ENCODE measurements at regions not wholly inside any gene's neighbourhood (a gene's known extent, or its start where the extent isn't known, plus 50 kb on each side); places are given as distances from the start of the nearest gene placed in this dataset.

DNA sequence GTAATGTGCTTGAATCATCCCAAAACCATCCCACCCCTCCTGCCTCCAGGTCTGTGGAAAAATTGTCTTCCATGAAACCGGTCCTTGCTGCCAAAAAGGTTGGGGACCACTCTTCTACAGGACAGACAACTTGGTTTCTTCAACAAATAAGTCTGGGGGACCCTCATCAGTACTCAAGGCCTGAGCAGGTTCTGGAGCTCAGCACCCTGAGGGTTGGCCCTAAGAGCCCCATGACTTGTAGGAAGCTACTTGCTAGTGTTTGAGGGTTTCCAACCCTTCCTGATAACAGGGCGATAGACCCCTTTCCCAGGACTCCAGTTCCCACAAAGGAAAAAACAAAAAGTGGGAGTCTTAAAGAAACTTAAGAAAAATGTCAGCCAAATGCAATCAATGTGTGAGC lies 52.9 kb upstream of the SLCO2A1 start:
- H3K27ac ChIP-seq = no peak overlapping the region
- H3K4me1 ChIP-seq (replicated peaks in 1 of 2) = no peaks in the 10 kb centered on the region
- H3K9me3 ChIP-seq (replicated peaks in 1 of 3) = no peaks in the 10 kb centered on the region
- 62 to 87% (median 84%) methylated on average over 2 of the region's 2 CpGs for WGBS, 4 donors
- DNase-seq = no peak
- no peak for TF ChIP-seq POLR2A (IDR thresholded peaks at IDR 0.05)
- TF ChIP-seq, protein P1, sequence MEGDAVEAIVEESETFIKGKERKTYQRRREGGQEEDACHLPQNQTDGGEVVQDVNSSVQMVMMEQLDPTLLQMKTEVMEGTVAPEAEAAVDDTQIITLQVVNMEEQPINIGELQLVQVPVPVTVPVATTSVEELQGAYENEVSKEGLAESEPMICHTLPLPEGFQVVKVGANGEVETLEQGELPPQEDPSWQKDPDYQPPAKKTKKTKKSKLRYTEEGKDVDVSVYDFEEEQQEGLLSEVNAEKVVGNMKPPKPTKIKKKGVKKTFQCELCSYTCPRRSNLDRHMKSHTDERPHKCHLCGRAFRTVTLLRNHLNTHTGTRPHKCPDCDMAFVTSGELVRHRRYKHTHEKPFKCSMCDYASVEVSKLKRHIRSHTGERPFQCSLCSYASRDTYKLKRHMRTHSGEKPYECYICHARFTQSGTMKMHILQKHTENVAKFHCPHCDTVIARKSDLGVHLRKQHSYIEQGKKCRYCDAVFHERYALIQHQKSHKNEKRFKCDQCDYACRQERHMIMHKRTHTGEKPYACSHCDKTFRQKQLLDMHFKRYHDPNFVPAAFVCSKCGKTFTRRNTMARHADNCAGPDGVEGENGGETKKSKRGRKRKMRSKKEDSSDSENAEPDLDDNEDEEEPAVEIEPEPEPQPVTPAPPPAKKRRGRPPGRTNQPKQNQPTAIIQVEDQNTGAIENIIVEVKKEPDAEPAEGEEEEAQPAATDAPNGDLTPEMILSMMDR (IDR thresholded peaks at IDR 0.05) = no peak
- H3K36me3 ChIP-seq (replicated peaks in 1 of 2) = no peaks in the 10 kb centered on the region
- H3K27me3 ChIP-seq = no peaks in the 10 kb centered on the region
- no peak overlapping the region for H3K4me3 ChIP-seq
- intact Hi-C loops (cut with DNase I) = no loop called here

DNA sequence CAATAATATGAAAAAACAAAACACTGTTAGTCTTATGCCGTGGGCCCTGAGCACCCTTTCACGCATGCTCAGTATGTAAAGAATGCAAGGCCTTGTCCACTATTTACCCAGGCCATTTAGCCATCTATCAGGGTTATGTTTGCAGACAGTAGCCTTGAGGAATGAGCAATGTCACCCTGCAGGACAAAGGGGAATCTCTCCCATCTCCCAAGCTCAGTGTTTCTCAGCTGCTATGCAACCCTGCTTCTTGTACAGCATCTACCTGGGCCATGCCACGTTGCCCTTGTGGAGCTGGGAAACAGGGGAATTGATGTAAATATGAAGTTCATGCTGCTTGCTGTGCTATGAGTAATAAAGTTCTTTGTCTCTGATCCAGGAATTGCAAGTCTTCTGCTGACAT lies 51.5 kb upstream of the SLCO2A1 start:
- TF ChIP-seq, protein P1 (IDR thresholded peaks at IDR 0.05) = no peak
- TF ChIP-seq POLR2A (IDR thresholded peaks at IDR 0.05) = no peak
- intact Hi-C loops (cut with DNase I) = no loop called here
- H3K27me3 ChIP-seq = no peaks in the 10 kb centered on the region
- H3K27ac ChIP-seq = no peak overlapping the region
- no peaks in the 10 kb centered on the region for H3K4me1 ChIP-seq (replicated peaks in 1 of 2)
- H3K36me3 ChIP-seq (replicated peaks in 1 of 2) = no peaks in the 10 kb centered on the region
- 79 to 87% (median 82%) methylated on average over 3 of the region's 3 CpGs for WGBS, 4 donors
- no peak overlapping the region for H3K4me3 ChIP-seq
- DNase-seq = no peak
- no peaks in the 10 kb centered on the region for H3K9me3 ChIP-seq (replicated peaks in 1 of 3)

DNA sequence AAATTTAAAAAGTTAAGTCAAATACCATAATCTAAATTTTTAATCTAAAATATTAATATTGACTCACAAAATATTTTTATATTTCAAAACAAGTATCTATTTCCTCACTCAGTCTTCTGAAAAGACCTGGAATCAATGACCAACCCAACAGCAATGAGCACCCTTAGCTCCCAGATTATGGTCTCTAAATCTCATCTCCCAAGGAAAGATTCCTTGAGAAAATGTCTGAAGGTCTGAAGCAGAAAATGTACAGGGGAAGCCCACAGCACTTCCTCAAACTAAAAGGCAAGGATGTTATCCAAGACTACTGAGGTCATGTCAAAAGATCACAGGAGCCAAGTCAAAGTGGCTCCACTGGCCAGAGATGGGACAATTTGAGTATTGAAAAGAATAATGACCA lies 51.0 kb upstream of the SLCO2A1 start:
- no peaks in the 10 kb centered on the region for H3K4me1 ChIP-seq (replicated peaks in 1 of 2)
- intact Hi-C loops (cut with DNase I) = no loop called here
- H3K36me3 ChIP-seq (replicated peaks in 1 of 2) = no peaks in the 10 kb centered on the region
- TF ChIP-seq, protein P1 (IDR thresholded peaks at IDR 0.05) = no peak
- no peak for TF ChIP-seq POLR2A (IDR thresholded peaks at IDR 0.05)
- H3K9me3 ChIP-seq (replicated peaks in 1 of 3) = no peaks in the 10 kb centered on the region
- H3K27me3 ChIP-seq = no peaks in the 10 kb centered on the region
- H3K4me3 ChIP-seq = no peak overlapping the region
- DNase-seq = no peak
- no peak overlapping the region for H3K27ac ChIP-seq

DNA sequence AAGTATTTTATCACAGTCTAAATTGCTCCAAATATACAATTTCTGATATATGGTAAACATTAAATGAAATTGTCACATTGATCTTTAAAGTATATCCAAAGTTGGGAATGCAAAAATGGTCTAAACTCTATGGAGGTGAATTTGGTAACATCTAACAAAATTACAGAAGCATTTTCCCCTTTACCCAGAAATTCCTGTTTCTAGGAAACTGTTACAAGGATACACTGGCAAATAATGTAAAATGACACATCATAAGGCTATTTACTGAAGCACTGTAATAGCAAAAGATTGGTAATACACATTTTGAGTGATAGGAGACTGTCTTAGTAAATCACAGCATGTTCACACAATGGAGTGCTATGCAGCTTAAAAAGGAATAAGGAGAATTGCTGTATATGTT lies 50.0 kb upstream of the SLCO2A1 start:
- intact Hi-C loops (cut with DNase I) = no loop called here
- TF ChIP-seq POLR2A (IDR thresholded peaks at IDR 0.05) = no peak
- TF ChIP-seq, protein P1 (IDR thresholded peaks at IDR 0.05) = no peak
- no peak for DNase-seq

More for the DNA sequence above, 50.0 kb upstream of the SLCO2A1 start:
- Histone ChIP-seq H3K9me3 (replicated peaks in 1 of 3) (no peaks in the 10 kb centered on the region), H3K27me3 (no peaks in the 10 kb centered on the region), H3K27ac (no peak overlapping the region), H3K4me1 (replicated peaks in 1 of 2) (no peaks in the 10 kb centered on the region), H3K36me3 (replicated peaks in 1 of 2) (no peaks in the 10 kb centered on the region), H3K4me3 (no peak overlapping the region)
